Endodermal cell (in vitro differentiated cells): ENCODE measurements at regions not wholly inside any gene's neighbourhood (a gene's known extent, or its start where the extent isn't known, plus 50 kb on each side); places are given as distances from the start of the nearest gene placed in this dataset.

Source experiments
- DNase-seq: peaks from one replicate; pipeline ENCODE4 v3.0.0-alpha.2; 2017
- H3K27ac ChIP-seq: 2 replicates; pipeline ENCODE4 v1.5.1; 2013; ENCODE audit warnings: mild to moderate bottlenecking, low read depth, low read length, moderate library complexity
- H3K27me3 ChIP-seq: 2 replicates; pipeline ENCODE4 v1.6.1; 2013; ENCODE audit warnings: mild to moderate bottlenecking, low read length, moderate library complexity; ENCODE audit not compliant: insufficient read depth, control insufficient read depth, poor library complexity, severe bottlenecking
- H3K36me3 ChIP-seq: 2 replicates; pipeline ENCODE4 v1.7.0; 2013; ENCODE audit warnings: mild to moderate bottlenecking, low read length, moderate library complexity; ENCODE audit not compliant: control insufficient read depth, insufficient read depth
- H3K4me1 ChIP-seq: one replicate; pipeline ENCODE4 v1.7.0; 2013; ENCODE audit warnings: low read length; ENCODE audit not compliant: control insufficient read depth, insufficient read depth
- H3K4me3 ChIP-seq: 2 replicates; pipeline ENCODE4 v1.5.1; 2013; ENCODE audit warnings: mild to moderate bottlenecking, low read length, moderate library complexity
- H3K9ac ChIP-seq: 2 replicates; pipeline ENCODE4 v1.6.1; 2013; ENCODE audit warnings: mild to moderate bottlenecking, low read length, moderate library complexity; ENCODE audit not compliant: poor library complexity, severe bottlenecking; ENCODE audit errors: extremely low read depth
- H3K9me3 ChIP-seq: 2 replicates; pipeline ENCODE4 v1.6.1; 2013; ENCODE audit warnings: mild to moderate bottlenecking, low read length, moderate library complexity; ENCODE audit not compliant: control insufficient read depth
- H3K27ac Mint-ChIP-seq: 2 replicates; pipeline ENCODE4 v1.8.0; 2020; ENCODE audit warnings: mixed read lengths
- H3K27me3 Mint-ChIP-seq: 2 replicates; pipeline ENCODE4 v1.8.0; 2021; ENCODE audit warnings: mild to moderate bottlenecking, mixed read lengths; ENCODE audit not compliant: insufficient read depth
- H3K36me3 Mint-ChIP-seq: 2 replicates; pipeline ENCODE4 v1.8.0; 2020; ENCODE audit warnings: low read depth, mixed read lengths
- H3K4me1 Mint-ChIP-seq: 2 replicates; pipeline ENCODE4 v1.8.0; 2020; ENCODE audit warnings: mixed read lengths
- H3K4me3 Mint-ChIP-seq: 2 replicates; pipeline ENCODE4 v1.8.0; 2020; ENCODE audit warnings: mild to moderate bottlenecking, moderate library complexity, mixed read lengths
- H3K9me3 Mint-ChIP-seq: 2 replicates; pipeline ENCODE4 v1.8.0; 2020; ENCODE audit warnings: mild to moderate bottlenecking, mixed read lengths
- WGBS, 2 experiments: methylation state at CpG; one replicate each; pipeline versions ENCODE4 v1.1.5 to v1.1.7; 2013; ENCODE audit warnings: missing lambda C conversion rate in 2 of 2, mixed read lengths in 1 of 2; ENCODE audit not compliant: insufficient coverage in 1 of 2, insufficient read length in 1 of 2; 5-methylcytosine and 5-hydroxymethylcytosine counted together
- TF ChIP-seq, protein P1 (sequence below): fragments of 200-600 bp; sonication (generic); conservative IDR thresholded peaks from 2 replicates; pipeline ENCODE4 v1.5.0; 2021; ENCODE audit warnings: antibody characterized with exemption, mild to moderate bottlenecking

DNA sequence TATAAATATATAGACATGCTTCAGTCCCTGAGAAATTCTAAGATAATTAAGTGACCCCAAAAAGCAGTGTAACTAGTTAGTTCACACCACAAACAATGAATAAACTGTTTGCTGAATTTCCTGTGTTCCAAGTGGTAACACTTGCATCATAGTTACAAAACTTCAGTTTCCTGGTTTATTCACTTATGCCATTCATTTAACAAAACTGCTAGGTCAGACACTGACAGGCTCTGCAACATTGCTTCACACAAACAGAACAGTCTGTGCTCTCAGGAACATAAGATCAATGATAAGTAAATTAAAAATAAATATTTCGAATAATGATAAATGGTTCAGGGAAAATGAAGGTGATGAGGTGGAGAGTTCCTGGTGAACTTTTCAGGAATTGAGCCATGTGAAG lies 133.3 kb upstream of the NAMPT start:
- H3K4me3 ChIP-seq: no peak overlapping the region
- H3K27me3 ChIP-seq: no peaks in the 10 kb centered on the region
- H3K9ac ChIP-seq: no peak overlapping the region
- no peak for DNase-seq
- H3K27me3 Mint-ChIP-seq: peaks cover 1% of the 10 kb centered on the region
- no peaks in the 10 kb centered on the region for H3K36me3 Mint-ChIP-seq
- no peaks in the 10 kb centered on the region for H3K36me3 ChIP-seq
- H3K9me3 ChIP-seq: peaks cover 38% of the 10 kb centered on the region
- no peak overlapping the region for H3K4me3 Mint-ChIP-seq
- peaks cover 7% of the 10 kb centered on the region for H3K4me1 ChIP-seq
- WGBS, 2 experiments: 89 to 100% methylated on average over 1 of the region's 1 CpG
- H3K4me1 Mint-ChIP-seq: peaks cover 18% of the 10 kb centered on the region
- TF ChIP-seq, protein P1, sequence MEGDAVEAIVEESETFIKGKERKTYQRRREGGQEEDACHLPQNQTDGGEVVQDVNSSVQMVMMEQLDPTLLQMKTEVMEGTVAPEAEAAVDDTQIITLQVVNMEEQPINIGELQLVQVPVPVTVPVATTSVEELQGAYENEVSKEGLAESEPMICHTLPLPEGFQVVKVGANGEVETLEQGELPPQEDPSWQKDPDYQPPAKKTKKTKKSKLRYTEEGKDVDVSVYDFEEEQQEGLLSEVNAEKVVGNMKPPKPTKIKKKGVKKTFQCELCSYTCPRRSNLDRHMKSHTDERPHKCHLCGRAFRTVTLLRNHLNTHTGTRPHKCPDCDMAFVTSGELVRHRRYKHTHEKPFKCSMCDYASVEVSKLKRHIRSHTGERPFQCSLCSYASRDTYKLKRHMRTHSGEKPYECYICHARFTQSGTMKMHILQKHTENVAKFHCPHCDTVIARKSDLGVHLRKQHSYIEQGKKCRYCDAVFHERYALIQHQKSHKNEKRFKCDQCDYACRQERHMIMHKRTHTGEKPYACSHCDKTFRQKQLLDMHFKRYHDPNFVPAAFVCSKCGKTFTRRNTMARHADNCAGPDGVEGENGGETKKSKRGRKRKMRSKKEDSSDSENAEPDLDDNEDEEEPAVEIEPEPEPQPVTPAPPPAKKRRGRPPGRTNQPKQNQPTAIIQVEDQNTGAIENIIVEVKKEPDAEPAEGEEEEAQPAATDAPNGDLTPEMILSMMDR: no peak
- no peak overlapping the region for H3K27ac Mint-ChIP-seq
- H3K9me3 Mint-ChIP-seq: peaks cover 31% of the 10 kb centered on the region
- no peak overlapping the region for H3K27ac ChIP-seq

DNA sequence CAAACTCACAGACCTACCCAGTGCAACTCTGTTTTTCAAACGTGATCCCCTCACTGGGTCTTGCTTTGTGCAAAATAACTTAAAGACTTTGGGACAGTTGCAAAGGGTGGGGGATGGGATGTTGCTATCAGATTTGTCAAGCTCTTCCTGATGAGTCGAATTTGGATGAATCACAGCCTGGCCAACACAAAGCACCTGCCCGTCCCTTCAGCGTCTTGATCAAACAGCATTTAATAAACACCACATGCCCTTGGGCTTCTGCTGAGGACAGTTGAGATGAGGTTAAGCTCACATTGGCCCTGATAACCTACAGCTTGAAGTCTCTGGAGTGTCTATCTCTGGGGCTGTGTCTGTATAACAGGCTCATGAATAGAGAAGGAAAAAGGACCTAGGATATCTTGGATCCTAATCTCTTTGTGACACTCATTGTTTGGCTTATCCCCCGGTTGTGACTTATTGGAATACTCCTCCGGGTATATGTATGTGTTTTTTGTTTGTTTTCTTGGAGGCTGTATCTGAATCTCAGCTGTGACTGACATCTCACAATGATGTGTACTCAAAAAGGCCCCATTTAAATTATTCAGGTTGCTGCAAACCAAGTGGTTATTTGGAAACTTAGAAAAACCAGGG lies 132.6 kb upstream of the NAMPT start:
- H3K4me1 Mint-ChIP-seq: peaks cover 20% of the 10 kb centered on the region
- Histone ChIP-seq H3K27me3 (no peaks in the 10 kb centered on the region), H3K4me1 (peaks cover 7% of the 10 kb centered on the region), H3K27ac (no peak overlapping the region), H3K36me3 (no peaks in the 10 kb centered on the region), H3K9ac (no peak overlapping the region), H3K9me3 (peaks cover 38% of the 10 kb centered on the region), H3K4me3 (peak overlapping the region; percentile 46)
- no peak overlapping the region for H3K4me3 Mint-ChIP-seq
- no peak for DNase-seq
- no peaks in the 10 kb centered on the region for H3K36me3 Mint-ChIP-seq
- peak overlapping the region; percentile 32 for H3K27ac Mint-ChIP-seq
- H3K27me3 Mint-ChIP-seq: peaks cover 1% of the 10 kb centered on the region
- peaks cover 31% of the 10 kb centered on the region for H3K9me3 Mint-ChIP-seq
- 45% methylated on average over 6 of the region's 6 CpGs; no CpG with 5 or more reads in 1 of the 2 experiments for WGBS, 2 experiments
- TF ChIP-seq, protein P1: no peak

DNA sequence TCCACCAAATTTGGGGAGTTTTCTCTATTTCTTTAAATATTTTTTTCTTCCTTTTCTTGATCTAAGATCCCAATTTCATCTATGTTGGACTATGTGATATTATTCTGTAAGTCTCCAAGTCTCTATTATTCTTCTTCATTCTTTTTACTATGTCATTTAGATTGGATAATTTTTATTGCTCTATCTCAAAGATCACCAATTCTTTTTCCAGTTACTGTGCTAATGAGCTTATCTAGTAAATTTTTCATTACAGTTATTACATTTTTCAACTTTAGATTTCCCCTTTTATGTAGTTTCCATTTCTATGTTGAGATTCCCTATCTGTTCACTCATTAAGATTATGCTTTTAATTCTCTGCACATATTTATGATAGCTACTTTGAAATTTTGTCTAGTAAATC lies 131.6 kb upstream of the NAMPT start:
- Histone ChIP-seq H3K27me3 (no peaks in the 10 kb centered on the region), H3K9me3 (peaks cover 38% of the 10 kb centered on the region), H3K4me1 (peaks cover 7% of the 10 kb centered on the region), H3K4me3 (peak overlapping the region; percentile 46), H3K27ac (no peak overlapping the region), H3K36me3 (no peaks in the 10 kb centered on the region), H3K9ac (no peak overlapping the region)
- no peak overlapping the region for H3K27ac Mint-ChIP-seq
- peaks cover 31% of the 10 kb centered on the region for H3K9me3 Mint-ChIP-seq
- TF ChIP-seq, protein P1: no peak
- no peak for DNase-seq
- no peak overlapping the region for H3K4me3 Mint-ChIP-seq
- H3K36me3 Mint-ChIP-seq: no peaks in the 10 kb centered on the region
- H3K27me3 Mint-ChIP-seq: peaks cover 1% of the 10 kb centered on the region
- peaks cover 20% of the 10 kb centered on the region for H3K4me1 Mint-ChIP-seq
